Activated CD4-positive, alpha-beta memory T cell treated with anti-CD3 and anti-CD28 coated beads for 36 hours (primary cell): ENCODE measurements at regions not wholly inside any gene's neighbourhood (a gene's known extent, or its start where the extent isn't known, plus 50 kb on each side); places are given as distances from the start of the nearest gene placed in this dataset.

Experiments
- CTCF ChIA-PET: fragments of 350-600 bp; sonication (Branson Sonifier 250); formaldehyde crosslinking; loops from one replicate; lab custom pipeline; 2021; ENCODE audit warnings: antibody characterized with exemption, inconsistent platforms; lab: Charles Lee
- POLR2A ChIA-PET: fragments of 350-600 bp; sonication (Branson Sonifier 250); formaldehyde crosslinking; loops from one replicate; lab custom pipeline; 2021; ENCODE audit warnings: antibody characterized with exemption; lab: Charles Lee
- DNase-seq: peaks from one replicate; pipeline ENCODE4 v3.0.0-alpha.2; 2020
- H3K27ac Mint-ChIP-seq: one replicate; pipeline ENCODE4 v1.8.0; 2021; ENCODE audit warnings: mixed read lengths
- H3K27me3 Mint-ChIP-seq: one replicate; pipeline ENCODE4 v1.8.0; 2021; ENCODE audit warnings: mixed read lengths
- H3K36me3 Mint-ChIP-seq: one replicate; pipeline ENCODE4 v1.8.0; 2021; ENCODE audit warnings: mixed read lengths
- H3K4me1 Mint-ChIP-seq: one replicate; pipeline ENCODE4 v1.8.0; 2021; ENCODE audit warnings: low read depth, mixed read lengths
- H3K4me3 Mint-ChIP-seq: one replicate; pipeline ENCODE4 v1.8.0; 2021; ENCODE audit warnings: mild to moderate bottlenecking, mixed read lengths
- H3K9me3 Mint-ChIP-seq: one replicate; pipeline ENCODE4 v1.8.0; 2021; ENCODE audit warnings: mixed read lengths
- intact Hi-C: fragments of 100-400 bp; cut with micrococcal nuclease; formaldehyde crosslinking; loops from one replicate; pipeline ENCODE4 v1.15.1; 2023

DNA sequence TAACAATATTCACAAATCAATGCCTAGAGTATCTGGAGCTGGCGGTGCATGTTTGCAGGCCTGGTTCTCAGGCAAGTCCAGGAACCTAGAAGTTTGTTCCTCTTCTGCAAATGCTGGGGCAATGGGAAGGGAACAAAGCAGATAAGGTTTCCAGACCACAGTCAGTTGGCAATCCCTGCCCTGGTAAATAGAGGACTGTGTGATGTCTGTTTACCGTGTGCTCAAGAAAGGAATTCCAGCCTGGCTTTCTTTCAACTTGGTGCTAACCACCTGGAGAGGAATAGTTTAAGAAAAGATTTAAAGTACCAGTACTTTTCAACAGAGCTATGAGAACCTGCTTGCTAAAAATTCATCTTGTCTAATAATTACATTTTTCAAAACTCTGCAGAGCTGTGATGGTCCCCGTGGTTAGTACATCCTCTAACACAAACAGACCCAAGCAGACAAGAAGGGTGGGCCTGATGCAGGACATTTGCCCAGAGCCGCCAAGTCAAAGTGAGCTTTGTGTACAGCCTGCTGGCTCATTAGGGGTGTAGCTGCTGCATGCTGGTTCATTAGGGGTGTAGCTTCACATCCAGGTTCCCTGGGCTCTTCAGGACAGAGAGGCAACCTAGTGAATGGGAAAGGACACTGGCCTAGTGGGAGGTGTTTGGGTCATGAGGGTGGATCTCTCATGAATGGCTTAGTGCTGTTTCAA lies 220.5 kb downstream of the SQOR start:
- CTCF ChIA-PET: no interaction called here
- DNase-seq: no peak

DNA sequence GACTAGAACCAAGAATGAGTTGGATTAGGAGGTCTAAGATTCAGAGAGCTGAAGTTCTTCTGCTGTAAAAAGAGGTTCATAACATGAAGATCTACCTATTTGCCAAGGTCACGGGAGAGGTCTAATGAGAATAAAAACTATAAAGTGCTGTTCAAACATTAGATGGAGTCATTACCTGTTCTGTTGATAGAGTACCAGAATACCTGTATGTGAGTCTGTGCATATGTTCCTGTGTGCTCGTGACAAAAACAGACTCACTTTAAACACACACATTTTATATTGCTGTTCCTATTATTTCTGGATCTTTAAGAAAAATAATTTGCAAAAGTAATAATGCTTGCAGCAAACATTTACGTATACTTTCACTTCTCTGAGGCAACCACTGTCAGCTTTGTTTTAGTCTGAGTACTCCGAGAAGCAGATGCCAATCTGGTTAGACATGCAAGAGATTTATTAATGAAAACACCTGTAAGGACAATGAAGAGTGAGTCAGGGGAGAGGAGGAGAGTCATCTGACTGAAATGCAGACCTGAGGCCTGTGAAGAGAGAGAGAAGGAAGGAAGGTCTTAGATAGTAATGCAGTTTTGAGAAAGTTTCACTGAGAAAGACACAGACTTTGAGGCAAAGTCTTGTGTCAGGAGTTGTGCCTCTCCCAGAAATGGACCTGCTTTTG lies 221.2 kb downstream of the SQOR start:
- Mint-ChIP-seq H3K9me3 (no peaks in the 10 kb centered on the region), H3K4me1 (no peaks in the 10 kb centered on the region), H3K4me3 (no peak overlapping the region), H3K27ac (no peak overlapping the region), H3K36me3 (no peaks in the 10 kb centered on the region), H3K27me3 (peaks cover 11% of the 10 kb centered on the region)
- DNase-seq: no peak
- CTCF ChIA-PET: no interaction called here
- POLR2A ChIA-PET: no interaction called here
- intact Hi-C loops: no loop called here

More for the DNA sequence above, 220.5 kb downstream of the SQOR start:
- Mint-ChIP-seq H3K4me1 (no peaks in the 10 kb centered on the region), H3K4me3 (no peak overlapping the region), H3K27me3 (peaks cover 11% of the 10 kb centered on the region), H3K9me3 (peaks cover 4% of the 10 kb centered on the region), H3K36me3 (no peaks in the 10 kb centered on the region), H3K27ac (no peak overlapping the region)
- POLR2A ChIA-PET: no interaction called here
- intact Hi-C loops: no loop called here

DNA sequence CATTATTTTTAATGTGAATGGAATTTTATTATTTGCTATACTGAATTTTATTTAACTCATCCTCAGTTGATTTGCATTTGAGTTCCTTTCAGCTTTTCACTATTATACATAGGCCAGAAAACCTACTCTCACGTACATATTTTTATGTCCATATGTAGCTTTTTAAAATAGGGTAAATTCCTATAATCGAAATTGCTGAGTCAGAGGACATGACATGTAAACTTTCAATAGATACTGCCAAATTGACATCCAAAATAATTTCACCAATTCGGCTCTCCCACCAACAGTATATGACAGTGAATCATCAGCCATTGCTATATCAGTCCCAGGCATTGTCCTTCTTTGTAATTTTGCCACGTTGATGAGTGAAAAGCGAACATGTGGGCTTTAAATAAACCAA lies 222.5 kb downstream of the SQOR start:
- Mint-ChIP-seq H3K27me3 (peaks cover 11% of the 10 kb centered on the region), H3K36me3 (no peaks in the 10 kb centered on the region), H3K9me3 (no peaks in the 10 kb centered on the region), H3K4me3 (no peak overlapping the region), H3K27ac (no peak overlapping the region), H3K4me1 (no peaks in the 10 kb centered on the region)
- intact Hi-C loops: no loop called here
- no peak for DNase-seq
- CTCF ChIA-PET: no interaction called here
- POLR2A ChIA-PET: no interaction called here

DNA sequence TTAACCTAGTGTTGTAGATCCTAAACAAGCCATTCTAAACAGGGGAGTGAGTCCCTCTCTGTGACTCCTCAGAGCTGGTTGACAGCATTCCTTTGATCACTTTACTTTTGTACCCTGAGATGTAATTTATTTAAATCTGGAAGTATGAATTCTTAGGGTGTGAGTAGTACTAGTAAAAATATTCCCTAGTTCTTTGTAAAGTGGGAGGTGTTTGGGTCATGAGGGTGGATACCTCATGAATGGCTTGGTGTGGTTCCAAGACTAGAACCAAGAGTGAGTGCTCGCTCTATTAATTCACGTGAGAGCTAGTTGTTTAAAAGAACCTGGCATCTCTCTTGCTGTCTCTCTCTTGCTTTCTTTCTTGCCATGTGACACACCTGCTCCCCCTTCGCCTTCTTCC lies 223.7 kb downstream of the SQOR start:
- intact Hi-C loops: no loop called here
- ChIA-PET POLR2A (no interaction called here), CTCF (no interaction called here)
- no peaks in the 10 kb centered on the region for H3K9me3 Mint-ChIP-seq
- no peak overlapping the region for H3K4me3 Mint-ChIP-seq
- H3K27ac Mint-ChIP-seq: no peak overlapping the region
- DNase-seq: no peak
- H3K4me1 Mint-ChIP-seq: no peaks in the 10 kb centered on the region
- H3K27me3 Mint-ChIP-seq: peaks cover 8% of the 10 kb centered on the region
- H3K36me3 Mint-ChIP-seq: no peaks in the 10 kb centered on the region

DNA sequence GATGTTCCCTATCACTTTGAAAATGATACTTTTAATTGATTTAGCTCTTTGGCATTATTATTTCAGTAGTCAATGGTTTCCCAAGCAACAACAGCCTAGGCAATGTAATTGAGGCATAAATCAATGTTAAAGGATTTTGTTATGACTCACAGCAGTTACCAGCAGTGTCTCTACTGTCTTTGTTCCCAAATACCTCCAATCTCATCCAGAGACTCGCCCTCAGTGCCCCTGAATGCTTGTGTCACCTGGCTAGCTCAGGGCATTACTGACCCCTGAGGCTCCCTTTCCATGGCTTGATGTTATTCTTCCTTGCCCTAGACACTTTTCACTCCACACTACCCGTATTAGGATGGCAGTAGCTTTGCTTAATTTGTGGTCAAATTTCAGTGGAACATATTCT lies 227.2 kb downstream of the SQOR start:
- Mint-ChIP-seq H3K27ac (no peak overlapping the region), H3K4me1 (no peaks in the 10 kb centered on the region), H3K4me3 (no peak overlapping the region)

DNA sequence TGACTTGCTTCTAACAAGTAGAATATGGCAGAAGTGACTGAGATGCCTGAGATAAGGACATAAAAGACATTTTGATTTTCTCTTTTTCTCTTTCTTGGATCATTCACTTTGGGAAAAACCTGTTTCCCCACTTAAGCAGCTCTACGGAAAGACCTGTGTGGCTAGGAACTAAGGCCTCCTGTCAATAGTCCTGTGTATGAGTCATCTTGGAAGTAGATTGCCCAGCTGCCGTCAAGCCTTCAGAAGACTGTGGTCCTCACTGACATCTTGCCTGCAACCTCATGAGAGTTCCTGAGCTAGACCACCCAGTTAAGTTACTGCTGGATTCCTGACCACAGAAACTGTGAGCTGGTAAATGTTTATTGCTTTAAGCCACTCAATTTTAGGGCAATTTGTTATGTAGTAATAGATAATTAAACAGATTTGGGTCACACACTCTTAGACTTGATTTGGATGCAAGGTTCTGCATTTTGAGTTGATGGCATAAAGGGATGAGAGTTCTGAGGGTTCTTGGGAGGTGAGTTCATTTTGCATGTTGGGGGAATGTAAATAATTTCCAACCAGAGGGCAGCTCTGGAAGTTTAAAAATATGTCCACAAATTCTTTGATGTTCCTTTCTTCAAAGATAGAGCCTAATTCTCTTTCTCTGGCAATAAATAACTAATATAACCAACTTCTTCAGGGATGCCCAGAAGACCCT lies 229.2 kb downstream of the SQOR start:
- ChIA-PET POLR2A (interaction anchor here (0.7 kb wide), 1 partner anchor 148 kb away, joined by 3 read pairs; no protein-coding TSS in a partner anchor), CTCF (no interaction called here)
- Mint-ChIP-seq H3K36me3 (no peaks in the 10 kb centered on the region), H3K9me3 (no peaks in the 10 kb centered on the region), H3K4me3 (no peak overlapping the region), H3K4me1 (no peaks in the 10 kb centered on the region), H3K27ac (no peak overlapping the region), H3K27me3 (no peaks in the 10 kb centered on the region)
- intact Hi-C loops: no loop called here
- no peak for DNase-seq

More for the DNA sequence above, 227.2 kb downstream of the SQOR start:
- intact Hi-C loops: no loop called here
- CTCF ChIA-PET: no interaction called here
- POLR2A ChIA-PET: interaction anchor here (0.8 kb wide), 1 partner anchor 146 kb away, joined by 3 read pairs; no protein-coding TSS in a partner anchor
- no peak for DNase-seq
- H3K9me3 Mint-ChIP-seq: no peaks in the 10 kb centered on the region
- H3K27me3 Mint-ChIP-seq: no peaks in the 10 kb centered on the region
- no peaks in the 10 kb centered on the region for H3K36me3 Mint-ChIP-seq

DNA sequence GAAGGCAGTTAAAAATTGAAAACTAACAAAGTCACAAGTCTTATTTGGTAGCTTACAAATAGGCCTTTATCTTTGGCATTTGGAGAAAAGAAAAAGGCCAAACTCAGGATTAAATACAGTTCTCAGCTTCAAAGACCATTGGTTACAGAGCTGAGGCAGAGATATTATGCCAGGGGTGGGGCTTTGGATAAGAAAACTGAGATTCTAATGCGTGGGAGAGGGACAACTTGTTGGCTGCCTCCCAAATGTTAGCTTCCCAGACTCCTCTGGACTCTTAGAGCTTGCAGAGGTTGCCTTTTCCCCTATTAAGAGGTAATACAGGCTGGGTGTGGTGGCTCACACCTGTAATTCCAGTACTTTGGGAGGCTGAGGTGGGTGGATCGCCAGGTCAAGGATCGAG lies 231.8 kb downstream of the SQOR start:
- Mint-ChIP-seq H3K36me3 (no peaks in the 10 kb centered on the region), H3K9me3 (no peaks in the 10 kb centered on the region), H3K27ac (no peak overlapping the region), H3K4me1 (no peaks in the 10 kb centered on the region), H3K27me3 (no peaks in the 10 kb centered on the region), H3K4me3 (no peak overlapping the region)
- POLR2A ChIA-PET: no interaction called here
- intact Hi-C loops: no loop called here
- DNase-seq: no peak
- CTCF ChIA-PET: no interaction called here

DNA sequence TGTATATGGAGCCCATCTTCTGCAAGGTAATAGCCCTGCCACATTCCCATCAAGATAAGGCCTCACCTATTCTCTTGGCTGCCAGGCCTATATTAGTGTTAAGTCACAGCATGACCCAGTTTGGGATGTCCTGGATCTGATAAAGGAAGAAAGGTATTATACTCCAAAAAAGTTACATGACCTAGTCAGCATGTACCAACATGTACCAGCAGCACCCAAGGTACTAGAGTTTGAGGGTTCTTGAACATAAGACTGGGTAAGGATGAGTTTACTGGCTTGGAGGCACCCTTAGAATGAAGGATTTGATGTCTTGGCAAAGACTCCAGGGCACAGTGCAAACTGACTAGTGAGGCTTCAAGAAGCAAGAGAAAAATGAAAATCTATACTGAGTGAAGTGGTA lies 232.5 kb downstream of the SQOR start:
- Mint-ChIP-seq H3K9me3 (no peaks in the 10 kb centered on the region), H3K4me1 (no peaks in the 10 kb centered on the region), H3K27ac (no peak overlapping the region), H3K4me3 (no peak overlapping the region), H3K36me3 (no peaks in the 10 kb centered on the region), H3K27me3 (no peaks in the 10 kb centered on the region)
- ChIA-PET CTCF (no interaction called here), POLR2A (no interaction called here)
- intact Hi-C loops: no loop called here
- no peak for DNase-seq

DNA sequence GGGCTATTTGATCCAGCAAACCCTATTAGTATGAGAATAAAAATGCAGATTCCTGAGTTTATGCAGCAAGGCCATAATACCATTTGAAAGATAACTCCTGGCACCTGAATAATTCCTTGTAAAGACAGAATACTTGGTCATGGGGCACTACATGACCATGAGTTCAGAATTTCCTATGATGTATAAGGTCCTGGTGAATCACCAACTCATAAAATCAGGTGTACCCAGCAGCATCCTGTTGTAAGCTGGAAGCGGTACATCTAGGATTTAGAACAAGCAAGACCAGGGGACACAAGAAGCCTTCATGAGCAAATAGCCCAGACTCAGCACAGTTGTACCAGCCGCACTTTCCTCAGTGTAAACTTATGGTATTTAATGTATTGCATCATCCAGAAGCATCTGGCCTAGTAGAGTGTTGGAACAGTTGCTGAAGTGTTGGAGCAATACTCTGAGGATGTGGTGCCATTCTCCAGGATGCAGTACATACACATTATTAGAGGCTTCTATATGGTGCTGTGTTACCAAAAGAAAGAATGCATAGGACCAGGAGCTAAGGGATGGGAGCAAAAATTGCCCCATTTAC lies 233.4 kb downstream of the SQOR start:
- Mint-ChIP-seq H3K4me3 (no peak overlapping the region), H3K27ac (no peak overlapping the region), H3K27me3 (no peaks in the 10 kb centered on the region), H3K36me3 (no peaks in the 10 kb centered on the region), H3K4me1 (no peaks in the 10 kb centered on the region), H3K9me3 (no peaks in the 10 kb centered on the region)
- intact Hi-C loops: no loop called here
- CTCF ChIA-PET: no interaction called here
- POLR2A ChIA-PET: no interaction called here
- no peak for DNase-seq

DNA sequence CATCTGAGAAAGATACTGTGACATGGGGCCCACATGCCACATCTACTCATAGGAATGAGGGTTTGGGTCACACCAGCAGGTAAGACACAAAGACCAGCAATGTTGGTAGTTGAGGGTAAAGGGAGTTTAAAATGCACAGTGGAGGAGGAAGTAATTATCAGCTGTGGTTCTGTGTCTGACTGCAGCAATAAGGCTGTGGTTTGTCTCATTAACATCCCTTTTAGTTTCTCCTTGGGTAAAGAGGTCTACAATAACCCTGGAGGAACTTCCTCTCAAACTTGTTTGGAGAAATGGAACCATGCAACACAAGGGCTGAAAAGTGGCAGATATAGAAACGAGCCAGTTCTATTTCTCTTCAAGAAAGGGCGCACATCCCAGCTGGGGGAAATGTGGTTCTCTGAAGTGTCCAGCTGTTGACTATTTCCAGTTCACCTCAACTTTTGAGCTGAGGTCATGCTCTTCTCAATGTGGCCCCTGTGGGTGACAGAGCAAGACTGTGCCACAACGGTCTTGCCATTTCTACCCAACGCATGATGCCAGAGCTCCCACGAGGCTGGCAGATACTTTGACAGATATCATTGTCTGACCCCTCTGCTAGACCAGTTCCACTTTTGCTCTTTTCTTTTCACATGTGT lies 234.3 kb downstream of the SQOR start:
- Mint-ChIP-seq H3K4me1 (no peaks in the 10 kb centered on the region), H3K9me3 (no peaks in the 10 kb centered on the region), H3K27me3 (no peaks in the 10 kb centered on the region), H3K4me3 (no peak overlapping the region), H3K27ac (no peak overlapping the region), H3K36me3 (no peaks in the 10 kb centered on the region)
- CTCF ChIA-PET: no interaction called here
- no peak for DNase-seq
- intact Hi-C loops: no loop called here
- POLR2A ChIA-PET: no interaction called here

DNA sequence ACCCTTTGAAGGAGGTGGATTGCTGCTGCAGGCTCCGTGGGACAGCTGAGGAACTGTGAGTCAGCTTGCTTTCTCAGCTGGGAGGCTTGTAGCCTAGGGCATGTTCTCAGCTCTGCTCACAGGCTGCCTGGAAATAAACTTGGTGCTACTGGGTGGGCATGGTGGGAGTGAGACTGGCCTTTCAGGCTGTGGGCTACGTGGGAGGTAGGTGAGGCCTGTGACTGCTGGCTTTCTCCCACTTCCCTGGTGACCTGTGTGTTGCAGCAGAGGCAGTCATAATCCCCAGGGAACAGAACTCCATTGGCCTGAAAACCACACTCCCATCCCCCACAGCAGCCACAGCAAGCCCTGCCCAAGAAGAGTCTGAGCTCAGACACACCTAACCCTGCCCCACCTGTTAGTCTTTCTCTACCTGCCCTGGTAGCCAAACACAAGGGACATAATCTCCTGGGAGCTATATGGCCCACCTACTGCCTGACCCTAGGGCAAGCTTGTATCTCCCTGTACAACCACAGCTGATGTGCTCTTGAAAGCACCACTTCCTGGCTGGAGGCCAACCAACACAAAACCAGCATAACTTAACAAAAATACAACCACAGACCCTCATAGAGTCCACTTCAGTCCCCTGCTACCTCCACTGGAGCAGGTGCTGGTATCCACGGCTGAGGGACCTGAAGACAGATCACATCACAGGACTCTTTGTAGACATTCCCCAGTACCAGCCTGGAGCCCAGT lies 236.5 kb downstream of the SQOR start:
- intact Hi-C loops: no loop called here
- CTCF ChIA-PET: no interaction called here
- DNase-seq: no peak
- Mint-ChIP-seq H3K9me3 (no peaks in the 10 kb centered on the region), H3K4me3 (no peak overlapping the region), H3K27ac (no peak overlapping the region), H3K36me3 (no peaks in the 10 kb centered on the region), H3K4me1 (no peaks in the 10 kb centered on the region), H3K27me3 (no peaks in the 10 kb centered on the region)
- POLR2A ChIA-PET: no interaction called here
